PFSK-1 (cell line): ENCODE measurements at regions not wholly inside any gene's neighbourhood (a gene's known extent, or its start where the extent isn't known, plus 50 kb on each side); places are given as distances from the start of the nearest gene placed in this dataset.

ENCODE experiments used
- FOXP2 ChIP-seq: optimal IDR thresholded peaks from 2 replicates; pipeline ENCODE3; 2011; ENCODE audit warnings: borderline replicate concordance, control low read depth, inconsistent platforms; ENCODE audit not compliant: insufficient read depth; ENCODE audit errors: extremely low read length, extremely low read depth
- POLR2AphosphoS5 ChIP-seq: IDR thresholded peaks from 2 replicates; pipeline ENCODE4 v1.6.1; 2012; ENCODE audit warnings: low read depth, mild to moderate bottlenecking, control low read depth, low read length, moderate library complexity
- REST ChIP-seq, 2 experiments: IDR thresholded peaks; 2 replicates each; pipeline versions ENCODE4 v1.6.1 to v1.8.0; 2011 to 2012; ENCODE audit warnings: low read depth in 2 of 2, low read length in 2 of 2, control low read depth in 1 of 2, inconsistent platforms in 1 of 2, mild to moderate bottlenecking in 1 of 2, moderate library complexity in 1 of 2; ENCODE audit not compliant: insufficient read depth in 1 of 2
- SIN3A ChIP-seq: IDR thresholded peaks from 2 replicates; pipeline ENCODE4 v1.6.1; 2012; ENCODE audit warnings: mild to moderate bottlenecking, low read length, moderate library complexity, borderline replicate concordance; ENCODE audit not compliant: insufficient read depth
- TAF1 ChIP-seq: IDR thresholded peaks from 2 replicates; pipeline ENCODE4 v1.6.1; 2012; ENCODE audit warnings: low read length, control low read depth, borderline replicate concordance; ENCODE audit not compliant: insufficient read depth

- no peak for TF ChIP-seq REST (IDR thresholded peaks at IDR 0.05; ENCODE audit: insufficient read depth in 1 of 2, low read depth in 2 of 2, low read length in 2 of 2)
- no peak for TF ChIP-seq SIN3A
- no peak for TF ChIP-seq POLR2AphosphoS5
- no peak for TF ChIP-seq FOXP2
Measured at GRCh38 chr7:17460665-17461064, 162.2 kb downstream of the AHR start.

- TF ChIP-seq POLR2AphosphoS5 (no peak), FOXP2 (no peak), SIN3A (no peak), TAF1 (no peak), REST (IDR thresholded peaks at IDR 0.05; ENCODE audit: insufficient read depth in 1 of 2, low read depth in 2 of 2, low read length in 2 of 2) (no peak)
Measured at GRCh38 chr7:17462131-17462631, 163.7 kb downstream of the AHR start.

- TF ChIP-seq FOXP2: no peak
- TF ChIP-seq SIN3A: no peak
- TF ChIP-seq POLR2AphosphoS5: no peak
- no peak for TF ChIP-seq TAF1
- TF ChIP-seq REST (IDR thresholded peaks at IDR 0.05; ENCODE audit: insufficient read depth in 1 of 2, low read depth in 2 of 2, low read length in 2 of 2): no peak
Measured at GRCh38 chr7:17463511-17464085, 165.1 kb downstream of the AHR start.

GRCh38 chr7:17466216-17466615 lies 167.8 kb downstream of the AHR start:
- TF ChIP-seq REST (IDR thresholded peaks at IDR 0.05; ENCODE audit: insufficient read depth in 1 of 2, low read depth in 2 of 2, low read length in 2 of 2): no peak
- TF ChIP-seq POLR2AphosphoS5: no peak
- no peak for TF ChIP-seq SIN3A
- TF ChIP-seq FOXP2: no peak
- TF ChIP-seq TAF1: no peak
